Sigmoid colon (tissue), 6 donors: ENCODE measurements at regions not wholly inside any gene's neighbourhood (a gene's known extent, or its start where the extent isn't known, plus 50 kb on each side); places are given as distances from the start of the nearest gene placed in this dataset.
"Not testable (repeated sequence)": the region's sequence is repeated elsewhere in the genome, so short reads cannot be mapped to it uniquely, and the experiment has no call there.

ENCODE experiments used
- DNase-seq: peaks from one replicate; pipeline ENCODE4 v3.0.0-alpha.2; 2019
- H3K27ac ChIP-seq, 4 donors: fragments of 200-600 bp; sonication (generic); one replicate each; pipeline ENCODE4 v1.5.1; 2016 to 2019; ENCODE audit warnings: mild to moderate bottlenecking in 1 of 4
- H3K27me3 ChIP-seq, 3 donors: fragments of 200-600 bp; sonication (generic); one replicate each; pipeline ENCODE4 v1.5.1; 2019; ENCODE audit warnings: mild to moderate bottlenecking in 1 of 3
- H3K36me3 ChIP-seq, 4 donors: fragments of 200-600 bp; sonication (generic); one replicate each; pipeline ENCODE4 v1.5.1; 2016 to 2019
- H3K4me1 ChIP-seq, 4 donors: fragments of 200-600 bp; sonication (generic); one replicate each; pipeline ENCODE4 v1.5.1; 2017 to 2019
- H3K4me3 ChIP-seq, 4 donors: fragments of 200-600 bp; sonication (generic); one replicate each; pipeline ENCODE4 v1.5.1; 2017 to 2019; ENCODE audit warnings: mild to moderate bottlenecking in 2 of 4, moderate library complexity in 1 of 4
- H3K9me3 ChIP-seq, 4 donors: fragments of 200-600 bp in 3 of 4; sonication (generic) in 3 of 4; one replicate each; pipeline versions ENCODE4 v1.5.1 to v1.6.1; 2013 to 2019
- EP300 ChIP-seq, 4 donors: sonication (generic); formaldehyde crosslinking; IDR thresholded peaks; one replicate each; pipeline ENCODE4 v1.6.1; 2017; ENCODE audit warnings: antibody characterized with exemption in 4 of 4
- POLR2A ChIP-seq, 2 donors: fragments of 450-650 bp; IDR thresholded peaks; one replicate each; pipeline ENCODE4 v1.6.1; 2016; ENCODE audit warnings: antibody characterized with exemption in 2 of 2, mild to moderate bottlenecking in 2 of 2, moderate library complexity in 2 of 2
- POLR2AphosphoS5 ChIP-seq, 4 donors: sonication (generic); formaldehyde crosslinking; IDR thresholded peaks; one replicate each; pipeline ENCODE4 v1.6.1; 2017; ENCODE audit warnings: antibody characterized with exemption in 4 of 4
- WGBS, 2 donors: extraction: QIAGEN DNeasy Blood & Tissue Kit; methylation state at CpG; one replicate each; pipeline ENCODE4 v1.1.7; 2013; 5-methylcytosine and 5-hydroxymethylcytosine counted together
- intact Hi-C: fragments of 100-400 bp; cut with DNase I; formaldehyde crosslinking; loops from one replicate; pipeline ENCODE4 v1.15.1; 2023
- TF ChIP-seq, protein P1 (sequence below), 4 experiments: fragments of 450-650 bp in 3 of 4; fragments of 200-600 bp in 1 of 4; IDR thresholded peaks; one replicate each; pipeline ENCODE4 v1.5.1; 2016 to 2019; ENCODE audit warnings: antibody characterized with exemption in 4 of 4, mild to moderate bottlenecking in 3 of 4, moderate library complexity in 2 of 4
- donor health status: healthy with polysubstance abuse.
- donor health status: healthy.

- DNase-seq, result no peak
- 32 to 57% methylated on average over 8 of the region's 8 CpGs for whole genome bisulfite sequencing, 2 donors
Measured at GRCh38 chr11:128039140-128040021, 548.0 kb downstream of the ETS1 start.

DNA sequence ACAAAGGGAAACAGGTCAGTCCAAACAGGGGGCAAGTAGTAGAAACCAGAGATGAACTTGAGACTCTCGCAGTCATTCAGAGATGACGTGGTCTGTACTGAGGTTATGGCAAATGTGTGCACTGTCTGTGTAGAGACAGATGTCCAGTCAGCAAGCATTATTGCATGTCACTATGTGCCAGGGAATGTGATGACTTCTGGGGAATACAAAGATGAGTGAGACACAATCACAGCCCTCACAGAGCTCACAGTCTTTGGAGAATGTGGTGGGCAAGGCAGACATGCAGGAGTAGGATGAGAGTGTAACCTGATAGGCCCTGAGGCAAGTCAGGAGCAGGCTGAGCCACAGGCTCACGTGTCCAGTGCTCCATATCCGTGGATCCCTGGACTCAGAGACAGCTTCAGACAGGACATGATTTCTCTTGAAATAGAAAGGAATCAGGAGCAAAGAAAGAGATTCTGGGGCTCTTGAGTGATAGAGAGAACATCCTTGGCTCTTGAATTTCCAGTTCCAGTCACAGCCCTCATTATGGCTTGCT lies 550.7 kb downstream of the ETS1 start:
- 79 to 86% methylated on average over 4 of the region's 4 CpGs for whole genome bisulfite sequencing, 2 donors
- DNase-seq, result no peak
- Histone ChIP-seq H3K9me3 (no peaks in the 10 kb centered on the region), H3K4me3 (no peak overlapping the region), H3K27ac (no peak overlapping the region), H3K4me1 (no peaks in the 10 kb centered on the region), H3K36me3 (no peaks in the 10 kb centered on the region), H3K27me3 (no peaks in the 10 kb centered on the region)
- TF ChIP-seq POLR2AphosphoS5 (IDR thresholded peaks at IDR 0.05) (no peak), POLR2A (IDR thresholded peaks at IDR 0.05) (no peak), EP300 (IDR thresholded peaks at IDR 0.05) (no peak)
- TF ChIP-seq, protein P1, sequence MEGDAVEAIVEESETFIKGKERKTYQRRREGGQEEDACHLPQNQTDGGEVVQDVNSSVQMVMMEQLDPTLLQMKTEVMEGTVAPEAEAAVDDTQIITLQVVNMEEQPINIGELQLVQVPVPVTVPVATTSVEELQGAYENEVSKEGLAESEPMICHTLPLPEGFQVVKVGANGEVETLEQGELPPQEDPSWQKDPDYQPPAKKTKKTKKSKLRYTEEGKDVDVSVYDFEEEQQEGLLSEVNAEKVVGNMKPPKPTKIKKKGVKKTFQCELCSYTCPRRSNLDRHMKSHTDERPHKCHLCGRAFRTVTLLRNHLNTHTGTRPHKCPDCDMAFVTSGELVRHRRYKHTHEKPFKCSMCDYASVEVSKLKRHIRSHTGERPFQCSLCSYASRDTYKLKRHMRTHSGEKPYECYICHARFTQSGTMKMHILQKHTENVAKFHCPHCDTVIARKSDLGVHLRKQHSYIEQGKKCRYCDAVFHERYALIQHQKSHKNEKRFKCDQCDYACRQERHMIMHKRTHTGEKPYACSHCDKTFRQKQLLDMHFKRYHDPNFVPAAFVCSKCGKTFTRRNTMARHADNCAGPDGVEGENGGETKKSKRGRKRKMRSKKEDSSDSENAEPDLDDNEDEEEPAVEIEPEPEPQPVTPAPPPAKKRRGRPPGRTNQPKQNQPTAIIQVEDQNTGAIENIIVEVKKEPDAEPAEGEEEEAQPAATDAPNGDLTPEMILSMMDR (IDR thresholded peaks at IDR 0.05), result no peak
- intact Hi-C loops, result loop anchor here (10.0 kb wide), 1 partner anchor 128 kb away; no protein-coding TSS in a partner anchor

More at GRCh38 chr11:128039140-128040021, 548.0 kb downstream of the ETS1 start:
- intact Hi-C loops, result loop anchor here (10.0 kb wide), 1 partner anchor 125 kb away; no protein-coding TSS in a partner anchor
- no peaks in the 10 kb centered on the region for H3K36me3 ChIP-seq
- H3K4me1 ChIP-seq, result no peaks in the 10 kb centered on the region
- H3K27ac ChIP-seq, result no peak overlapping the region
- TF ChIP-seq POLR2AphosphoS5 (IDR thresholded peaks at IDR 0.05) (peak in 1 of 4 donors; percentile 19), POLR2A (IDR thresholded peaks at IDR 0.05) (no peak), EP300 (IDR thresholded peaks at IDR 0.05) (no peak)
- TF ChIP-seq, protein P1 (IDR thresholded peaks at IDR 0.05), result no peak
- no peaks in the 10 kb centered on the region for H3K9me3 ChIP-seq
- H3K27me3 ChIP-seq, result no peaks in the 10 kb centered on the region
- H3K4me3 ChIP-seq, result no peak overlapping the region

DNA sequence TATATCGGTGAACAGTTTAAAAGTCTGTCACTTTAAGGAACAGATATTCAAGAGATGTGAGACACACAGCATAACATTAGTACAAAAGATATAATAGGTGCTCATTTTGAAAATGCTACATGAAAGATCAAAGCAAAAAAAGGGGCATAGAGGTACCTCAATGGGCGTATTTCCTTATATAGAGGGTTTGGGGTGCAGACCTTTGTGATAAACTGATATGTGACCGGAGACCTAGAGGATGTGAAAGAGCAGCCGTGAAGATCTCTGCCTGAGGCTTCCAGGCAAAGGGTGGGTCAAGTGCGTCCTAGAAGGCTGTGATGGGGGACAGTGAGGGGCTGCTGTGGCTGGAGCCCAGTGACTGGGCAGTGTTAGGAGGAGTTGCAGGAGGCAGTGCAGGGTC lies 551.4 kb downstream of the ETS1 start:
- intact Hi-C loops, result loop anchor here (10.0 kb wide), 1 partner anchor 129 kb away; no protein-coding TSS in a partner anchor
- no peaks in the 10 kb centered on the region for H3K9me3 ChIP-seq
- no peak for TF ChIP-seq POLR2A (IDR thresholded peaks at IDR 0.05)
- TF ChIP-seq, protein P1 (IDR thresholded peaks at IDR 0.05), result no peak
- TF ChIP-seq POLR2AphosphoS5 (IDR thresholded peaks at IDR 0.05), result no peak
- TF ChIP-seq EP300 (IDR thresholded peaks at IDR 0.05), result no peak
- DNase-seq, result no peak
- H3K4me1 ChIP-seq, result no peaks in the 10 kb centered on the region
- no peaks in the 10 kb centered on the region for H3K27me3 ChIP-seq
- 72 to 77% methylated on average over 5 of the region's 5 CpGs for WGBS, 2 donors
- H3K27ac ChIP-seq, result no peak overlapping the region
- no peaks in the 10 kb centered on the region for H3K36me3 ChIP-seq
- no peak overlapping the region for H3K4me3 ChIP-seq

DNA sequence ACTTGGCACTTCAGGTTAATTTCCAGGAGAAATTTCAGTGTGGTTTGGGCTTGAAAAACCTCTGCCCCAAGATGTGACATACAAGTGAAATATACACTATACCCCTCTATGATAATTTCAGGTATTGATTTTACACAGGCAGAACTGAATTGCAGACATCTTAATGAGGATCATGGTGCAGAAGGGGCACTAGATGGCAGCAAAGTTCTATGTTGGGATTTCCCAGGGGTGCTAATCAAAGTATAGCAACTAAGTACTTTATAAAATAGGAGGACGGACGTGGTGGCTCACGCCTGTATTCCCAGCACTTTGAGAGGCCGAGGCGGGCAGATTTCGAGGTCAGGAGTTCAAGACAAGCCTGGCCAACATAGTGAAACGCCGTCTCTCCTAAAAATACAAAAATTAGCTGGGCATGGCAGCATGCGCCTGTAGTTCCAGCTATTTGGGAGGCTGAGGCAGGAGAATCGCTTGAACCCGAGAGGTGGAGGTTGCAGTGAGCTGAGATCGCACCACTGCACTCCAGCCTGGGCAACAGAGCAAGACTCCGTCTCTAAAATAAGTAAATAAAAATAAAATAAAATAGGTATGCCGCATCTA lies 555.7 kb downstream of the ETS1 start:
- H3K4me3 ChIP-seq, H3K36me3 ChIP-seq, H3K4me1 ChIP-seq, H3K27me3 ChIP-seq, H3K9me3 ChIP-seq, H3K27ac ChIP-seq, DNase-seq: not testable (repeated sequence)
- 50 to 55% methylated on average over 14 of the region's 14 CpGs for WGBS, 2 donors
- TF ChIP-seq, protein P1 (IDR thresholded peaks at IDR 0.05), result peak; percentile 24 to 63 (median 46)
- intact Hi-C loops, result loop anchor here (10.0 kb wide), 1 partner anchor 133 kb away; no protein-coding TSS in a partner anchor
